GM18909 (cell line): ENCODE measurements at regions not wholly inside any gene's neighbourhood (a gene's known extent, or its start where the extent isn't known, plus 50 kb on each side); places are given as distances from the start of the nearest gene placed in this dataset.

Experiments
- ATAC-seq: cut with Tn5 transposase; IDR thresholded peaks from one replicate; pipeline ENCODE4 v1.9.1; 2021; ENCODE audit warnings: mild to moderate bottlenecking; ENCODE audit not compliant: unreplicated experiment, poor library complexity

DNA sequence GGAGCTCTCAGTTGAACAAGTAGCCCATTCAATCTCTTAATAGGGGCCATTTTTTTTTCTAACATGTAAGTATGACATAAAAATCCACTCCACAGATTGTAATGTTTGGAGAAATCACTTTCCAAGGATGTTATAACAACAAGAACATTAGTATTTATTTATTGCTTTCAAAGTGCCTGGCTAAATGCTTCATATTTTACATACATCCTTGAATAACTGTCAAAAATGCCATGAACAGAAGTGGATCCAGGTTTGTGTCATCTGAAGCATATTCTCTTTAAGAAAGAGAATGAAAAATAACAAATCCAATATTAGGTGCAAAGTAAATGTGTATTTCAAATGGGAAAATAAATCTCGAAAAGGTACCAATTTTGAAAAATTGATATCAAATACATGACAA, 344.0 kb upstream of the FAT3 start:
- no peak for ATAC-seq

DNA sequence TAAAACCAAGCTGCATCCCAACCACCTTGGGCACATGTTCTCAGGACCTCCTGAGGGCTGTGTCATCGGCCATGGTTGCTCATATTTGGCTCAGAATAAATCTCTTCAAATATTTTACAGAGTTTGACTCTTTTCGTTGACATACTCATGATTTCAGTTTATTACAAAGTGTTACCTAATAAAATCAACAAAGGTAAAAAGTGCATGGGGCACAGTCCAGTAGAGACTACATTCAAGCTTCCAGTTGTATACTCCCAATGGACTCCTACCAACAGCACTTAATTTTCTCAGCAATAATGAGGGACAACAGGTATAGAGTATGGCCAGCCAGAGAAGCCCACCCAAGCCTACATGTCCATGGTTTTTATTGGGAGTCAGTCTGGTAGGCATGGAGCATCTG, 347.9 kb upstream of the FAT3 start:
- ATAC-seq: no peak

DNA sequence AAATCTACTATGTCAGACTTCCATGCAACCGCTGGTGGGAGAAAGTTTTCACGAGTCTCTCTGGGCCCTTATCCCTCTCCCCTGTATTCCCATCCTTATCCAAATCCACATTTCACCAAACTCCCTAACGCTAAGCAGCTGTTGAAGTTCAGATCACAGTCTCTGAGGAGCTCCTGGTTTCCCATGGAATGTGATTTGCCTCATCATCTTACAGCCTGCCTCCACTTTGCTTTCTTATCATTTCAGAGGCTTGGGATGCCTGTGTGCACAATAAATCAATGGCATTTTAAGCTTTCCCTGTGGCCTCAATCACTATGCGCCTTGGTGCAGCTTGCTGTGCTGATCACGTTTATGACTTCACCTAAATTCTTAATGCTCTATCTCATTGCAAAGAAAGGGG, 352.4 kb upstream of the FAT3 start:
- no peak for ATAC-seq

- ATAC-seq: no peak
These were observed 352.8 kb upstream of the FAT3 start for GRCh38 chr11:91871791-91872190.

GRCh38 chr11:91871048-91871447, 353.6 kb upstream of the FAT3 start:
- ATAC-seq: no peak

DNA sequence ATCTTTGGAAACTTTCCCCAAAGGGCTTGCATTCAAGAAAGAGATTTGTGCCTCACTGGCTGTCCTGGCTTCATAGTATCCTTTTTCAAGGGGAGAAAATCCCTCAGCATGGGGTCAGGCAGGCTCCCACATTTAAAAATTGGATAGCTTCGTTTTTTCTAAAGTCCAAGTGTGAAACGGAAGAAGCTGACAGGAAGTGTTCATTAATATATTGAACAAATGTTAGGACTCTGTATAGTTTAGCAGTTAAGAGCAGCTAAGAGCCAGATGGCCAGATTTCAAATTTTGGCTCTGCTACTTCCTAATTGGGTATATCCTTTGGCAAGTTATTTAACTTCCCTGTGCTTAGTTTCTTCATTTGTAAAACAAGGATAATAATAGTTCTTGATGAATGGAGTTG, 354.9 kb upstream of the FAT3 start:
- no peak for ATAC-seq

DNA sequence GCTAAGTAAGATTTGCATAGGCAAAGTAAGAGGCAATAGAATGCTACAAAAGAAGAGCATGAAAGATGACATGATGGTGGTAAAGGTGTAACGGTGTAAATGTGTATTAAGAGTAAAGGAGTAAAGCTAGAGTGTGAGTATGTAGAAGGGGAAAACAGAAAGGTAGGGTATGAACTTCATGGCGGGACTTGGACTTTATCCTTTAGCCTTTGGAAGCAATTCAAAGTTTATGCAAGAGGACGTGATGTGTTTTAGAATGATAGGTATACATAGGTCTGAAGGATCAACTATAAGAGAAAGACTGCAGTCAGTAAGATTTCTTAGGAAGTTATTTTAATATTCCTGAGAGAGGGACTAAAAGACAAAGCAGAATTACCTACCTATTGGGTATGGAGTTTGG, 358.0 kb upstream of the FAT3 start:
- no peak for ATAC-seq

GRCh38 chr11:91860661-91861060, 364.0 kb upstream of the FAT3 start:
- no peak for ATAC-seq

GRCh38 chr11:91859666-91860065, 365.0 kb upstream of the FAT3 start:
- no peak for ATAC-seq

- ATAC-seq: no peak
These were observed 367.4 kb upstream of the FAT3 start for GRCh38 chr11:91857179-91857578.

DNA sequence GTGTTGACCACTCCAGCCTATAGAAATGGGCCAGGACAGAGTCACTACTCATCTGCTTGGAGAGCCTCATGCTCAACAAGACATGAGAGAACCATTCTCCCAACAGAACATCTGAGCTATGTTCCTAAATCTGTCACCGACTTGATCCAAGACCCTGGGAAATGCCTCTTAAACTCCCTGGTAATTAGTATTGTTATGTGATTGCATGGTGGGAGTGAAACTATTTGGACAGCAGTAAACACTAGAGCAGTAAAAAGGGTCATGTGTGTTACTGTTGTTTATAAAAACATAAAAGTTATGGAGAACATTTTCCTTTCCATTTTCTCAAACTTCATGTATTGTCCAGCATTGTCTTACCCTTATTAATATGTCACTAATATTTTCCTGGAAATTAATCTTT, 369.8 kb upstream of the FAT3 start:
- no peak for ATAC-seq

GRCh38 chr11:91854171-91854570, 370.4 kb upstream of the FAT3 start:
- no peak for ATAC-seq

DNA sequence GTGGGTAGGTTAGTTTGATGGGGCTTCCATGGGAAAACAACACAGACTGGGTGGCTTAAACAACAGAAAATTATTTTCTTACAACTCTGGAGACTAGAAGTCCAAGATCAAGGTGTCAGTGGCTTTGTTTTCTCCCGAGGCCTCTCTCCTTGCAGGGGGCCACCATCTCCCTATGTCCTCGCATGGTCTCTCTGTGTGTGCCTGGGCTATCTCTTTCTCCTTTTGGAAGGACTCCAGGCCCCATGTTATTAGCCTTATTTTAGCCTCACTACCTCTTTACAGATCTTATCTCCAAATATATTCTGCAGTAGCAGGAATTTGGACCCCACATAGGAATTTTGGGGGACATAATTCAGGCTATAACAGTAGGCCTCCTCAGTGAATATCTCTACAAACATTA, 372.7 kb upstream of the FAT3 start:
- ATAC-seq: no peak

GRCh38 chr11:91850533-91851275, 373.9 kb upstream of the FAT3 start:
- ATAC-seq: no peak

DNA sequence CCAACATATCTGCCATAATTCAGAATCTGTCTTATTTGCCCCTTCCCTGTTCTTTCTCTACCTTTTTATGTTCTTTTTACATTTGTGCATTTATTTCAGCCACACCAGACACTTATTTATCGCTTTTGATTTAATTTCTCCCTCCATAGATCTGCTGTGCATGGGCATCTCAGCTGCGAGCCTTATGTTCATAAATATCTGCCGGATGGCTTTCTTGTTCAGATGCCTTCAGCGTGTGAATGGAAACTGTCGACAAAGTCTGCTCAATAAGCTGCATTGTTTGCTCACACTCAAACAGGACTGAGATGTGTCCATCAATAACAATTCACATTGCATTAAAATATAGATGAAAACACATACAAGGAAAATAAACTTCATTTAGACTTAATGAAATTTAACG, 374.6 kb upstream of the FAT3 start:
- no peak for ATAC-seq

DNA sequence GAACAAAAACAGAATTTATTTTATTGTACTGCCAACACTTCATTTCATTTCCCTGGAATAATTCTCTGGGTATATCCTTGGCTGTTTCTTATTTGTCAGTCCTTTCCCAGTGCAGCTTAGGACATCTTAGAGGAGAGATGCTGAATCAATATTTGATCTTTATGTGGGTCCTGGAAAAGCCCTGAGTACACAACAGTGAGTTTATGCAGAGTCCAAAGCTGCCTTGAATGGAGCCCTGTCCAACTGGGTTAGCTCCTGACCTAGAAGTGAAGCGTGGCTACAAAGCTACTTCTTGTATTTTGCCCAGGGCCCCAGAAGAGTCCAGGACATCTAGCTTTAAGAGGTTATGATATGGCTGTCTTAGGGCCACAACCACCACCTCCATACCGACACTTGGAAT, 378.0 kb upstream of the FAT3 start:
- ATAC-seq: no peak

- no peak for ATAC-seq
These were observed 378.6 kb upstream of the FAT3 start for GRCh38 chr11:91846002-91846401.

- ATAC-seq: no peak
These were observed 383.9 kb upstream of the FAT3 start for GRCh38 chr11:91840640-91841240.

DNA sequence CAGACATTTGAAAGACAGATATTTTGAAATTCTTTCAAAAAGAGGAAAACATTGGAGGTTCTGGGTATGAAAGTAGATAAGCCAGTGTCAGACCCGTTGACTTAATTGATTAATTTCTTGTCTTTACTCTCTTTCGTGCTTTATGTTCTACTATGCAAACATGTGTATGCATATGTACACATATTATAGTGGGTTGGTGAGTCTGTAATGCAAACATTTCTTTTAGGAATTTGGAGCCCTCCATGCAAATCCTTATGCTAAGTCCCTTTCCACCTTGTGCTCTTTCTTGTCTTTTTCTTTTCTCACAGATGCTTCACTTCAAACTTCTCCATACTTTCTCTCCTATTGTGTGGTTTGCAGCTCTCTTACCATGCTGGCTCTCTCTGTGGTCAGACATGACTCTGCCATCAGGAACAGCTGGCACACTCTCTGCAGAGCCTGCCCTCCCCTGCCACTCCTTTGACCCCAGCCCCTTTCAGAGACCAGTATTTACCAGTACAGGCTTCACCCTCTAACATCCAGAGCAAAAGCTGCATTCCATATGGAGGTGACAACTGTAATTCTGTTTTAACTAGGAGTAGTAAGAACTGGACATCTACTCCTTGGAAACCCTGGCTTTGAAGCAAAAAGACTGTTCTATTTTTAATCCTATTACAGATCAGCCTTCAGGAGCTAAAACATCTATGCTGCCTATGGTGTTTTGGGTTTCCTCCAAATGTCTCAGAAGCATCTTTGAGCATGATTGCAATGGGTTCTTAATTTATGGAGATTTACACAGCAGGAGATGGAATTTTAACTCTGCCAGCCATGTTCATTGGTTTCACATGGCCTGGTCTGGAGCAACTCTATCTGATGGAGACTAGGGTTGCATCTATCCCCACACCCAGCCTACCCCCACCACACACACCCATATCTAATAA, 386.9 kb upstream of the FAT3 start:
- ATAC-seq: no peak

GRCh38 chr11:91835051-91835560, 389.5 kb upstream of the FAT3 start:
- ATAC-seq: no peak

GRCh38 chr11:91828901-91829300, 395.7 kb upstream of the FAT3 start:
- no peak for ATAC-seq
